Nephron progenitor cell (in vitro differentiated cells): ENCODE measurements at regions not wholly inside any gene's neighbourhood (a gene's known extent, or its start where the extent isn't known, plus 50 kb on each side); places are given as distances from the start of the nearest gene placed in this dataset.

ENCODE experiments used
- DNase-seq: peaks from one replicate; pipeline ENCODE4 v3.0.0; 2021
- H3K27ac Mint-ChIP-seq: 2 replicates; pipeline ENCODE4 v1.8.0; 2021; ENCODE audit warnings: mild to moderate bottlenecking, moderate library complexity, mixed read lengths
- H3K27me3 Mint-ChIP-seq: 2 replicates; pipeline ENCODE4 v1.8.0; 2021; ENCODE audit warnings: mild to moderate bottlenecking, low read depth, mixed read lengths; ENCODE audit not compliant: poor library complexity
- H3K36me3 Mint-ChIP-seq: 2 replicates; pipeline ENCODE4 v1.8.0; 2021; ENCODE audit warnings: low read depth, mixed read lengths
- H3K4me1 Mint-ChIP-seq: 2 replicates; pipeline ENCODE4 v1.8.0; 2021; ENCODE audit warnings: mixed read lengths
- H3K4me3 Mint-ChIP-seq: 2 replicates; pipeline ENCODE4 v1.8.0; 2021; ENCODE audit warnings: mild to moderate bottlenecking, moderate library complexity, mixed read lengths
- H3K9me3 Mint-ChIP-seq: 2 replicates; pipeline ENCODE4 v1.8.0; 2021; ENCODE audit warnings: mild to moderate bottlenecking, moderate library complexity, mixed read lengths
- TF ChIP-seq, protein P1 (sequence below): fragments of 200-600 bp; sonication (generic); IDR thresholded peaks from 2 replicates; pipeline ENCODE4 v1.5.0; 2021; ENCODE audit warnings: antibody characterized with exemption

DNA sequence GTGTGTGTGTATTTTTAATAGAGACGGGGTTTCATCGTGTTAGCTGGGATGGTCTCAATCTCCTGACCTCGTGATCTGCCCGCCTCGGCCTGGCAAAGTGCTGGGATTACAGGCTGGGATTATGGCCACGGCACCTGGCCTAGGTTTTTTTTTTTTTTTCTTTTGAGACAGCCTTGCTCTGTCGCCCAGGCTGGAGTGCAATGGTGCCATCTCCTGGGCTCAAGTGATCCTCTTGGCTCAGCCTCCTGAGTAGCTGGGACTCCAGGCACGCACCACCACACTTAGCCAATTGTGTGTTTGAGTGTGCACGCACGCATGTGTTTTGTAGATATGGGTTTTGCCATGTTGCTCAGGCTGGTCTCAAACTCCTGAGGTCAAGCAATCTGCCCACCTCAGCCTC, 629.8 kb downstream of the ETV1 start:
- Mint-ChIP-seq H3K27ac (no peak overlapping the region), H3K27me3 (no peaks in the 10 kb centered on the region), H3K36me3 (no peaks in the 10 kb centered on the region), H3K4me3 (no peak overlapping the region), H3K9me3 (no peaks in the 10 kb centered on the region), H3K4me1 (no peaks in the 10 kb centered on the region)
- TF ChIP-seq, protein P1, sequence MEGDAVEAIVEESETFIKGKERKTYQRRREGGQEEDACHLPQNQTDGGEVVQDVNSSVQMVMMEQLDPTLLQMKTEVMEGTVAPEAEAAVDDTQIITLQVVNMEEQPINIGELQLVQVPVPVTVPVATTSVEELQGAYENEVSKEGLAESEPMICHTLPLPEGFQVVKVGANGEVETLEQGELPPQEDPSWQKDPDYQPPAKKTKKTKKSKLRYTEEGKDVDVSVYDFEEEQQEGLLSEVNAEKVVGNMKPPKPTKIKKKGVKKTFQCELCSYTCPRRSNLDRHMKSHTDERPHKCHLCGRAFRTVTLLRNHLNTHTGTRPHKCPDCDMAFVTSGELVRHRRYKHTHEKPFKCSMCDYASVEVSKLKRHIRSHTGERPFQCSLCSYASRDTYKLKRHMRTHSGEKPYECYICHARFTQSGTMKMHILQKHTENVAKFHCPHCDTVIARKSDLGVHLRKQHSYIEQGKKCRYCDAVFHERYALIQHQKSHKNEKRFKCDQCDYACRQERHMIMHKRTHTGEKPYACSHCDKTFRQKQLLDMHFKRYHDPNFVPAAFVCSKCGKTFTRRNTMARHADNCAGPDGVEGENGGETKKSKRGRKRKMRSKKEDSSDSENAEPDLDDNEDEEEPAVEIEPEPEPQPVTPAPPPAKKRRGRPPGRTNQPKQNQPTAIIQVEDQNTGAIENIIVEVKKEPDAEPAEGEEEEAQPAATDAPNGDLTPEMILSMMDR: no peak
- no peak for DNase-seq

DNA sequence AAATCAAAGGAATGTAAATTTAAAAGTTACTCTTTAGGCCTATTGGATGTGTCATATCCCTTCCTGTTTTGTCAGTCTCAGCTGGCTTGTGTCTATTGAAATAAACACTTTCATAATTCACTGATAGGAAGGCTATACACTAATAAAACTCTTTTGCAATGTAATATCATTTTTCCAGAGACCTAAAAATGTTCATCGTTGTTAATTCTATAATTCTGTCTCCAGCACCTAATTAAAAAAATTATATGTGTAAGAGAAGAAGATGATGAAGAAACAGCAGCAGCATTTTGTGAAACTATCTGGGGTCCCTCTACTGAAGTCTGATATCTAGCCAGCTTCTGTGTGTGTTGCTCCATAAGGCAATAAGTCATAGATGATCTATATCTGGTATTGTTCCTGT, 602.7 kb downstream of the ETV1 start:
- no peak for DNase-seq
- Mint-ChIP-seq H3K27me3 (no peaks in the 10 kb centered on the region), H3K4me3 (no peak overlapping the region), H3K9me3 (no peaks in the 10 kb centered on the region), H3K4me1 (peaks cover 4% of the 10 kb centered on the region), H3K36me3 (no peaks in the 10 kb centered on the region), H3K27ac (no peak overlapping the region)
- TF ChIP-seq, protein P1: no peak

DNA sequence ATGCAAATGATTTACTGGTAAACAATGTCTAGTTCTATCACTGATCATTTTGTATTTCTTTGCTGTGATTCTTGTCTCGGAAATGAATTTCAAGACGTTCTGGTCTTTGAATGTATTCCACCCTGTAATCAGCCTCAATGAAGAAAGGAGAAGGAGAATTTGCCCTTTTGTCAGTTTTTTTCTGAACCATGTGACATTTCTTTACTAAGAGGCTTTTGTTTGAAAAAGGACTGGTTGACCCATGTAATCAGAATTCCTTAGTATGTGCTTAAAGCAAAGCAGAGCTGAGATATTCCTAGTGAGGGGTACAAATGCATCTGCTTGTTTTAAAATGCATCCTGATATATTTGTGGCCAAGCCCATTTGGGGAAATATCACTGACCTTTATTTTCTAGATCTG, 581.6 kb downstream of the ETV1 start:
- no peaks in the 10 kb centered on the region for H3K36me3 Mint-ChIP-seq
- TF ChIP-seq, protein P1: no peak
- peaks cover under 1% of the 10 kb centered on the region for H3K4me1 Mint-ChIP-seq
- no peaks in the 10 kb centered on the region for H3K9me3 Mint-ChIP-seq
- no peak for DNase-seq
- H3K4me3 Mint-ChIP-seq: no peak overlapping the region
- no peaks in the 10 kb centered on the region for H3K27me3 Mint-ChIP-seq
- H3K27ac Mint-ChIP-seq: no peak overlapping the region

DNA sequence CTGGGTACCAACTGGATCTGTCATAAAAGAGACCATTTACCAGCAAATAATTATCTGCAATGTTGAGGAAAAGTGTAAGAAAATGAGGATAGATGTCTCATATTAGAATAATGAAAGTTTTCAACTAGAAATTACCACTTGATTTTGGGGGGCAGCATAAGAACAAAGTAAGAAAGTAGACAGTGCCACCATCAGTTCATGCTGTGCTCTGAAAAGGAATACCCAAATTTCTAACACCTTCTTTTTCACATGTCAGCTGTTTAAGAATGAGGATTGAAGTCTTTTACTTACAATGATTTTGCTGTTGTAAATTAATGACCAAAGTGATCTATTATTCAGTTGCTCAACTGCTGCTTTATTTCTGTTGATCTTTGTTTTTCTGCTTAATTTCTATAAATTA, 578.3 kb downstream of the ETV1 start:
- Mint-ChIP-seq H3K4me1 (peaks cover 18% of the 10 kb centered on the region), H3K9me3 (no peaks in the 10 kb centered on the region), H3K36me3 (no peaks in the 10 kb centered on the region), H3K27ac (no peak overlapping the region), H3K4me3 (no peak overlapping the region), H3K27me3 (no peaks in the 10 kb centered on the region)
- TF ChIP-seq, protein P1: no peak
- no peak for DNase-seq

DNA sequence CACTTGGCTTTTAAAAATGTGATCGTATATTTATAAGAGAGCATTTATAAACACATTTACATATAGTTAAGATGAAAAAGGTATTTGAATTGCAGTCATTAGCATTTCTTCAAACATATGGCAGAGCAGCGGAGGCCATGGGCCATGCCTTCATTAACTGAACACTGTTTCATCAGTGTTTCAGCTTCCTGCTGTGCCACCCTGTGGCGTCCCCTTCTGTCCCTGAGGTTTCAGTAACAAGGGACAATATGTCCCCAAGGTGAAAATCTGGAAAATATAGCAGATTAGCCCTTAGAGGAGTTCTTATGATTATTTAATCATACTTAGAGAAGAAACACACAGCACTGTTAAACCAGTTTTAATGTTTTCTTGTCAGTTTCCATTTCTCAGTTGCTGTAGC, 577.8 kb downstream of the ETV1 start:
- TF ChIP-seq, protein P1: no peak
- Mint-ChIP-seq H3K27ac (no peak overlapping the region), H3K36me3 (no peaks in the 10 kb centered on the region), H3K4me3 (no peak overlapping the region), H3K27me3 (no peaks in the 10 kb centered on the region), H3K4me1 (peaks cover 18% of the 10 kb centered on the region), H3K9me3 (no peaks in the 10 kb centered on the region)
- DNase-seq: no peak

DNA sequence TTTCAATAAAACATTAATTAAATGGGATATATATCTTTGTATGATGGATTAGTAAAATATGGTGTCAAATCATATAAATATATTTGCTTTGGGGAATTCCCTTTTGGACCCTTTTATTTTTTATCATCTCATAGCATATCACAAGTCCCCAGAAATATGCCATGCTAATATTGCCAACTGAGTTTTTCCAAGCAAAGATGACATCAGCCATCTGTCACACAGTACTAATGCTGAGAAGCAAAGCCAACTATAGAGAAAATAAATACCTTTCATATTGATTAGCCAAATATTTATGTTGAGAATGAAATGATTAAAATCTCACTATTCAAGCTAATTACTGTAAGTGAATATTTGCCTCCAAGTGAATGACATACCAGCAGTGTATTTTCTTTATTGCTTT, 575.3 kb downstream of the ETV1 start:
- H3K9me3 Mint-ChIP-seq: peaks cover 12% of the 10 kb centered on the region
- no peak for DNase-seq
- TF ChIP-seq, protein P1: no peak
- no peak overlapping the region for H3K4me3 Mint-ChIP-seq
- peaks cover 18% of the 10 kb centered on the region for H3K4me1 Mint-ChIP-seq
- H3K27ac Mint-ChIP-seq: no peak overlapping the region
- no peaks in the 10 kb centered on the region for H3K27me3 Mint-ChIP-seq
- H3K36me3 Mint-ChIP-seq: peaks cover 8% of the 10 kb centered on the region
